GM19035 (cell line): ENCODE measurements at regions not wholly inside any gene's neighbourhood (a gene's known extent, or its start where the extent isn't known, plus 50 kb on each side); places are given as distances from the start of the nearest gene placed in this dataset.
"Not testable (repeated sequence)": the region's sequence is repeated elsewhere in the genome, so short reads cannot be mapped to it uniquely, and the experiment has no call there.

Source experiments
- ATAC-seq: cut with Tn5 transposase; IDR thresholded peaks from one replicate; pipeline ENCODE4 v1.9.1; 2021; ENCODE audit not compliant: unreplicated experiment

DNA sequence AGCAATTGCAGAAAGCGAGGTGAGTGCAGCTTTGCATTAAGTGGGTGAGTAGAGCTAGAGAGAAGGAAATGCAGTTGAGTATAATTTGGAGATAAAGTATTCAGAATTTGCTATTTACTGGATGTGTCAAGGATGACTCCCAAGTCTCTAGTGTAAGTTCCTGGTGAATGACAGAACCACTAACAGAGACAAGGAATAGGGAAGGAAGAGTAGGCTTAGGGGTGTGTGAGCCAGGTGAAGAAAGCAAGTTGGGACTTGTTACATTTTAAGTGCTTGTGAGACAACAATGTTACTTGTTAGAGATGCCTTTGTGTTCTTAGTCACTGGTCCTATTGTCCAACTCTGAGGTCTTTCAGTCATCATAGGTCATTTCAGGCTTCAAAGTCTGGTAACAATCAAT is 70.8 kb downstream of the TBC1D26 start:
- not testable (repeated sequence) for ATAC-seq

GRCh38 chr17:15806825-15807224 is 74.7 kb downstream of the TBC1D26 start:
- not testable (repeated sequence) for ATAC-seq

GRCh38 chr17:15813388-15813787 is 81.3 kb downstream of the TBC1D26 start:
- ATAC-seq = not testable (repeated sequence)

GRCh38 chr17:15814003-15814402 is 81.9 kb downstream of the TBC1D26 start:
- not testable (repeated sequence) for ATAC-seq

DNA sequence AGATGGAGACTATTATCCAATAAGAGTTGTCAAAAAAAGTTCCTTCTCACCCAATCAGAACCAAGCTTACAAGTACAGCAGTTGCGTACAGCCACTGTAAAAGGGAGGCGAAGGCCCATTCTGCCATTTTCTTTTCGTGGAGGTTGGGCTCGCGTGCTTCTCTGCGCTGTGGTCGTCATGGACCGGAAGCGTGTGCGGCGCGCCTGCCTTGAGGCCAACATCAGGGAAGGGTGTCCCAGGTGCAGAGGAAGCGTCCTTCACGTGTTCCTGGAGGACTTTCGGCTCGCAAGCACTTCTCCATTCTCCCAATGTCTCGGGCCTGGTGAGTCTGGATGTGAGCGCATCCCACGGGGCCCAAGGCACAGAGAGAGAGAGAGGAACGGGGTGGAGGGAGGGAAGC is 85.8 kb downstream of the TBC1D26 start:
- not testable (repeated sequence) for ATAC-seq

DNA sequence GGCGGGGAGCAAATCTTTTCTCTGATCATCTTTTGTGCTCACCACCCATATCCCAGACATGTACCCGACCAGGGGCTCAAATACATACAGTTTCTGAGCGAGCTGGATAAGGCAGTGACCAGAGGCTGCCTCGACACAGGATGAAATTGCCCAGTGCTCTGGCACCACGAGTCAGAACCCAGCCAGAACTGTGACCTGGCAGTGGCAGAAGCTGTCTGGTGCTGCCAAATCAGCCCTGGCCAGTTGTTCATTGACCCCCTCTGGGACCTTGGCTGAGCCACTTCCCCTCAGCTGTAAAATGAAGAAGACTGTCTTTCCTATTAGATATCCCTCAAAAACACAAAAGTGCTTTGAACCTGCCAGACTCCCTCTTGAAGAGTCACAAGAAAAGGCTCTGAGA is 90.2 kb downstream of the TBC1D26 start:
- not testable (repeated sequence) for ATAC-seq

- peak; percentile 48 for ATAC-seq
Measured at GRCh38 chr17:15828727-15829314, 96.7 kb downstream of the TBC1D26 start.

DNA sequence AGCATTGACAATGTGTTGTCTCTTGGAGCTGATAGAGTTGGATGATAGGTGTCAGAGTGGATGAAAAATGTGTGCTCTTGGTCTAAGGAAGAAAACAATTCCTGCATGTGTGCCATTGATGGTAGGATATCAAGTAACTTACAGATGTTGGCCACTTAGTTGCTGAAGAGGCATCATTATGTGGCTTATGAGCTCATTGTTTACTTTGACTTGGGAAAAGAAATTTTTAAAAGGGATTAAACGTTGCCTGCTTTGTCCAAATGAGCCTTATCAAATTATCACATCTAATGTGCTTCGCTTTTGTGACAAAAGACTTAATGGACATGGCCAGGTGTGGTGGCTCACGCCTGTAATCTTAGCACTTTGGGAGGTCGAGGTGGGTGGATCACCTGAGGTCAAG is 98.1 kb downstream of the TBC1D26 start:
- ATAC-seq = not testable (repeated sequence)

GRCh38 chr17:15831182-15831581 is 99.1 kb downstream of the TBC1D26 start:
- ATAC-seq = peak; percentile 93

GRCh38 chr17:15832921-15833480 is 100.9 kb downstream of the TBC1D26 start:
- not testable (repeated sequence) for ATAC-seq

- not testable (repeated sequence) for ATAC-seq
Measured at GRCh38 chr17:15833890-15834289, 101.8 kb downstream of the TBC1D26 start.

DNA sequence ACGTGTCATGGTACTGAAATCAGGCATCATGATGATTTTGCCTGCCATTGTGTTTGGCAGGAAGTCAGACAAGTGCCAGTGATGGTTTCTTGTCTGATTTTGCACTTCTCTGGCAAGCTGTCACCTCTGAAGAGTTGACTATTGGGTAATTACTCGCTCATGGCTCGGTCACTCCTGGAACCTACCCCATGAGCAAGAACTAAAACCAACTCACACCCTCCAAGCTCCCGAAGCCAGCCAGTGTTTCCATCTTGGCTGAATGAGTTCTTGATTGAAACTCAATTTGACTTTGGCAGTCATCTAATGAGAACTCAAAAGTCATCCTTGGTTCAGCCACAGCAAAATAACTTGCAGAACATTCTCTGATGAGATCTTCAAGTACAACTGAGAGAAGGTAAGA is 103.4 kb downstream of the TBC1D26 start:
- not testable (repeated sequence) for ATAC-seq

DNA sequence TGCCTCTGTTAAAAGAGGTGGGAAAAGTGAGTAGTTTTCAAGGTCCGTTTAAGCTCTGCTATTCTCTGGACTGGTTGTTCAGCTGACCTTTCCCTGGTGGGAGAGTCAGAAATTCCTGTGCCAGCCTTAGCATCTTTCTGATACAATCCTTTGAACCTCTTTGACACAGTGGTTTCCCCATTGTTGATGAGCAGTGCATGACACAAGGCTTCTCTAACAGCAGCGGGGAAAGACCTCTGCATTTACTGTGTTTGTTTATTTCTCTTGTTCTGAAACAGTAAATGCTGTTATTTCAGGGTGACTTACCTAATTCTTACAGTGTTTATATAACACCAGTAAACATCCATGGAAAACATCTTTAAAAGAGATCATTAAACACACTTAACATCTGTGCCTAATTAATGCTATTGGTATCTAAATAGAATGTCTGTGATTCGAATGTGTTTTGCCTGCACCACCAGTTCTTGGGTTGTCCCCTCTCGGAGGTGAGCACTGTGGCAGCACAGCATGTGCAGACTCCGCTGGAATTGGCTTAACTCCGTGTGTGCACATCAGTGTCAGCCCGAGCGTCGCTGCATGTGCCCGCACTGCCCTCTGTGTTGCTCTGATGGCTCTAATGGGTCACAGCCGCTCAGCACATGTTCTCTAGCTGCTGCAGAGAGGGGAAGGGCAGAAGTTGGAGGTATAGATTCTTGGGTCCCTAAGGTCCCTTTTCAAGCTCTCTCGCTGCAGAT is 104.3 kb downstream of the TBC1D26 start:
- not testable (repeated sequence) for ATAC-seq

GRCh38 chr17:15836991-15837390 is 104.9 kb downstream of the TBC1D26 start:
- ATAC-seq = not testable (repeated sequence)

GRCh38 chr17:15847447-15848229 is 97.3 kb upstream of the ADORA2B start:
- not testable (repeated sequence) for ATAC-seq

GRCh38 chr17:15849054-15849453 is 95.9 kb upstream of the ADORA2B start:
- ATAC-seq = not testable (repeated sequence)

DNA sequence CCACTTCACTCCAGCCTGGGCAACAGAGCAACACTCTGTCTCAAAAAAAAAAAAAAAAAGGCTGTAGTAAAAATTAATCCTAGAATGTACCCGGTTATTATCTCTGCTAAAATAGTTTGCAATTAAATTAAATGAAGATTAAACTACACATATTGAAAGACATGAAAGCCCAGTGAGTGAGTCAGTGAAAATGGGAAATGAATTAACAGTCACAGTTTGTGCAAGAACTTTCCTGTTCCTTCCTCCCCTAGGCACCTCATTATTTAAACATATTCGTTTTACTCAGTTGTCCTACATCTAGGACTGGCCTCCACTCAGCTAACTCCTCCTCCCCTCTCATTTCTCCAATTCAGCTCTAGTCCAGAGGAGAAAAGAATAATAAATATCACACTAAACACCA is 94.9 kb upstream of the ADORA2B start:
- not testable (repeated sequence) for ATAC-seq

GRCh38 chr17:15850687-15851086 is 94.2 kb upstream of the ADORA2B start:
- not testable (repeated sequence) for ATAC-seq

DNA sequence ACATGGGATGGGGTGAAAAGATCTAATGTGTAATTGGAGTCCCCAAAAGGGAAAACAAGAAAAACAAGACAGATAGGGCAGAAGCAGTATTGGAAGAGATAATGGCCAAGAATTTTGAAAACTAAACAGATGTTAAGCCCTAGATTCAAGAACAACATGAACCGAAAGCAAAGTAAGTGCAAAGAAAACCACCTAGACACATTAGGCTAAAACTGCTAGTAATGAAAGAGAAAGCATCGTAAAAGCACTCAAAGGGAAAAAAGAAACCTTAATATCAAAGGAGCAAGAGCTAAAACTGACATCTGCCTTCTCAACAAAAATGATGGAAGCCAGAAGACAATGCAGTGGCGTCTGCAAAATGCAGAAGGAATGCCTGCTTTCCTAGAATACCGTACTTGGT is 92.1 kb upstream of the ADORA2B start:
- ATAC-seq = not testable (repeated sequence)

DNA sequence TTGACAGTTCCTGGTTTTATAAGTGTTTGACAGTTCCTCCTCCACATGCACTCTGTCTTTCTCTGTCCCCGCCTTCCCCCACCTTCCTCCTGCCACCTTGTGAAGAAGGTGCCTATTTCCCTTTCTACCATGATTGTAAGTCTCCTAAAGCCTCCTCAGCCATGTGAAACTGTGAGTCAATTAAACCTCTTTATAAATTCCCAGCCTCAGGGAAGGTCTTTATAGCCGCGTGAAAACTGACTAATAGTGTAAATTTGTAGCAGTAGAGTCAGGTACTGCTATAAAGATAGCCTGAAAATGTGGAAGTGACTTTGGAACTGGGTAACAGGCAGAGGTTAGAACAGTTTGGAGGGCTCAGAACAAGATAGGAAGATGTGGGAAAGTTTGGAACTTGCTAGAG is 88.7 kb upstream of the ADORA2B start:
- not testable (repeated sequence) for ATAC-seq

DNA sequence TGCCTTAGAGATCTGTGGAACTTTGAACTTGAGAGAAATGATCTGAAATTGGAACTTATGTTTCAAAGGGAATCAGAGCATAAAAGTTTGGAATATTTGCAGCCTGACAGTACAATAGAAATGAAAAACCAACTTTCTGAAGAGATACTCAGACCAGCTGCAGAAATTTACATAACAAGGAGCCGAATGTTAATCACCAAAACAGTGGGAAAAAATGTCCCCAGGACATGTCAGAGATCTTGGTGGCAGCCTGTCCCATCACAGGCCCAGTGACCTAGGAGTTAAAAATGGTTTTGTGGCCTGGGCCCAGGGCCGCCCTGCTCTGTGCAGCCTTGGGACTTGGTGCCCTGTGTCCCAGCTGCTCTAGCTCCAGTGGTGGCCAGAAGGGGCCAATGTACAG is 88.2 kb upstream of the ADORA2B start:
- ATAC-seq = not testable (repeated sequence)
